HG03521 (cell line): ENCODE measurements at regions not wholly inside any gene's neighbourhood (a gene's known extent, or its start where the extent isn't known, plus 50 kb on each side); places are given as distances from the start of the nearest gene placed in this dataset.

Source experiments
- ATAC-seq: cut with Tn5 transposase; IDR thresholded peaks from one replicate; pipeline ENCODE4 v1.9.1; 2021; ENCODE audit warnings: mild to moderate bottlenecking, moderate library complexity; ENCODE audit not compliant: unreplicated experiment

GRCh38 chr10:83346266-83346910 is 792.9 kb upstream of the GHITM start:
- no peak for ATAC-seq

GRCh38 chr10:83352588-83352987 is 786.7 kb upstream of the GHITM start:
- ATAC-seq = no peak

GRCh38 chr10:83354456-83354855 is 784.9 kb upstream of the GHITM start:
- ATAC-seq = no peak

- no peak for ATAC-seq
These were observed 782.3 kb upstream of the GHITM start for GRCh38 chr10:83357004-83357403.

- ATAC-seq = no peak
These were observed 781.7 kb upstream of the GHITM start for GRCh38 chr10:83357627-83358026.

- ATAC-seq = no peak
These were observed 772.3 kb upstream of the GHITM start for GRCh38 chr10:83367036-83367435.

GRCh38 chr10:83371696-83372490 is 767.4 kb upstream of the GHITM start:
- no peak for ATAC-seq

- ATAC-seq = no peak
These were observed 766.7 kb upstream of the GHITM start for GRCh38 chr10:83372646-83373045.

- no peak for ATAC-seq
These were observed 765.6 kb upstream of the GHITM start for GRCh38 chr10:83373671-83374070.

- ATAC-seq = no peak
These were observed 764.6 kb upstream of the GHITM start for GRCh38 chr10:83374741-83375140.

- ATAC-seq = no peak
These were observed 764.0 kb upstream of the GHITM start for GRCh38 chr10:83375274-83375673.

GRCh38 chr10:83397806-83398205 is 741.5 kb upstream of the GHITM start:
- ATAC-seq = no peak

- no peak for ATAC-seq
These were observed 728.7 kb upstream of the GHITM start for GRCh38 chr10:83410570-83410969.

- no peak for ATAC-seq
These were observed 714.0 kb upstream of the GHITM start for GRCh38 chr10:83425306-83425705.

GRCh38 chr10:83427101-83427500 is 712.2 kb upstream of the GHITM start:
- ATAC-seq = no peak

GRCh38 chr10:83432261-83433045 is 706.9 kb upstream of the GHITM start:
- no peak for ATAC-seq

GRCh38 chr10:83433705-83434104 is 705.6 kb upstream of the GHITM start:
- ATAC-seq = no peak

- ATAC-seq = no peak
These were observed 691.3 kb upstream of the GHITM start for GRCh38 chr10:83448013-83448412.

GRCh38 chr10:83458611-83459010 is 680.7 kb upstream of the GHITM start:
- ATAC-seq = no peak

- no peak for ATAC-seq
These were observed 680.2 kb upstream of the GHITM start for GRCh38 chr10:83459124-83459523.

- ATAC-seq = no peak
These were observed 669.5 kb upstream of the GHITM start for GRCh38 chr10:83469728-83470331.
